Smooth muscle cell (in vitro differentiated cells): ENCODE measurements at regions not wholly inside any gene's neighbourhood (a gene's known extent, or its start where the extent isn't known, plus 50 kb on each side); places are given as distances from the start of the nearest gene placed in this dataset.

Experiments
- DNase-seq: peaks from one replicate; lab custom pipeline; 2025; ENCODE audit not compliant: unreplicated experiment; lab: John Stamatoyannopoulos, UW
- H2AFZ ChIP-seq: fragments of 200-600 bp; sonication (generic); 2 replicates; pipeline ENCODE4 v1.6.0; 2016; ENCODE audit warnings: antibody characterized with exemption, low read depth, mild to moderate bottlenecking
- H3F3A ChIP-seq: fragments of 200-600 bp; sonication (generic); 2 replicates; pipeline ENCODE4 v1.6.0; 2017; ENCODE audit warnings: antibody characterized with exemption, low read depth
- H3K27ac ChIP-seq: fragments of 200-600 bp; sonication (generic); 2 replicates; pipeline ENCODE4 v1.5.1; 2016; ENCODE audit warnings: low read depth, mild to moderate bottlenecking
- H3K27me3 ChIP-seq: fragments of 200-600 bp; sonication (generic); 2 replicates; pipeline ENCODE4 v1.6.1; 2016; ENCODE audit warnings: low read depth, mild to moderate bottlenecking
- H3K36me3 ChIP-seq: fragments of 200-600 bp; sonication (generic); 2 replicates; pipeline ENCODE4 v1.5.1; 2016; ENCODE audit warnings: low read depth
- H3K4me1 ChIP-seq: fragments of 200-600 bp; sonication (generic); 2 replicates; pipeline ENCODE4 v1.5.1; 2016; ENCODE audit warnings: low read depth
- H3K4me2 ChIP-seq: fragments of 200-600 bp; sonication (generic); 2 replicates; pipeline ENCODE4 v1.6.0; 2016; ENCODE audit warnings: mild to moderate bottlenecking
- H3K4me3 ChIP-seq: fragments of 200-600 bp; sonication (generic); 2 replicates; pipeline ENCODE4 v1.5.1; 2016; ENCODE audit warnings: mild to moderate bottlenecking
- H3K79me2 ChIP-seq: fragments of 200-600 bp; sonication (generic); 2 replicates; pipeline ENCODE4 v1.6.0; 2016; ENCODE audit warnings: low read depth, mild to moderate bottlenecking
- H3K9ac ChIP-seq: fragments of 200-600 bp; sonication (generic); 2 replicates; pipeline ENCODE4 v1.6.0; 2016; ENCODE audit warnings: low read depth
- H3K9me3 ChIP-seq: fragments of 200-600 bp; sonication (generic); replicated peaks from 2 replicates; pipeline ENCODE4 v1.5.1; 2016; ENCODE audit warnings: low read depth
- H4K20me1 ChIP-seq: fragments of 200-600 bp; sonication (generic); 2 replicates; pipeline ENCODE4 v1.6.0; 2016; ENCODE audit warnings: low read depth
- CTCF ChIP-seq: fragments of 200-600 bp; sonication (generic); IDR thresholded peaks from 2 replicates; pipeline ENCODE4 v1.5.1; 2017; ENCODE audit warnings: borderline replicate concordance, mild to moderate bottlenecking, antibody characterized with exemption; ENCODE audit not compliant: insufficient read depth, poor library complexity, severe bottlenecking
- WGBS: methylation state at CpG from one replicate; pipeline ENCODE4 v1.1.7; 2016; ENCODE audit warnings: low lambda C conversion rate; 5-methylcytosine and 5-hydroxymethylcytosine counted together

DNA sequence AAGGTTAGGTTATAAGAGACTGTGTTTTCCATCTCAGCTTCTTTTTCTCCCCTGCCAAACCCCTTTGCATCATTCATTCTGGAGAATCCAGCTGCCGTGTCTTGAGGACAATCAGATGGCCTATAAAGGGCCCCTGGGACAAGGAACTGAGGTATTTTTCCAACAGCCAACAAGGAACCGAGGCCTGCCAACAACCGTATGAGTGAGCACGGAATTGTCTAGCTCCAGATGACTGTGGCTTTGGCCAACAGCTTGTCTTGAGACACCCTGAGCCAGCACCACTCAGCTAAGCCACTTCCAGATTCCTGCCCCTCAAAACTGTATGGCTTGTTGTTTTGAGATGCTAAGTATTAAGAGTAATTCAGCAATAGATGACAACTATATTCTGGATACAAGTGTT is 433.7 kb upstream of the HSF2 start:
- TF ChIP-seq CTCF: no peak
- Histone ChIP-seq H2AFZ (no peak overlapping the region), H3K9ac (no peak overlapping the region), H4K20me1 (no peaks in the 10 kb centered on the region), H3K27ac (no peak overlapping the region), H3K4me3 (no peak overlapping the region), H3K27me3 (no peaks in the 10 kb centered on the region), H3K9me3 (no peaks in the 10 kb centered on the region), H3K4me2 (no peak overlapping the region), H3K4me1 (no peaks in the 10 kb centered on the region), H3K79me2 (no peaks in the 10 kb centered on the region), H3F3A (no peaks in the 10 kb centered on the region), H3K36me3 (no peaks in the 10 kb centered on the region)
- no peak for DNase-seq
- 97% methylated on average over 4 of the region's 4 CpGs for WGBS

GRCh38 chr6:121967631-121968030 is 431.8 kb upstream of the HSF2 start:
- Histone ChIP-seq H3K79me2 (no peaks in the 10 kb centered on the region), H3K4me2 (no peak overlapping the region), H3K27ac (no peak overlapping the region), H3K27me3 (no peaks in the 10 kb centered on the region), H3K9ac (no peak overlapping the region), H2AFZ (peak overlapping the region; percentile 26), H3K4me3 (no peak overlapping the region), H3K36me3 (no peaks in the 10 kb centered on the region), H3F3A (no peaks in the 10 kb centered on the region), H4K20me1 (no peaks in the 10 kb centered on the region), H3K4me1 (no peaks in the 10 kb centered on the region), H3K9me3 (no peaks in the 10 kb centered on the region)
- TF ChIP-seq CTCF: no peak
- WGBS: 82% methylated on average over 2 of the region's 2 CpGs
- no peak for DNase-seq

DNA sequence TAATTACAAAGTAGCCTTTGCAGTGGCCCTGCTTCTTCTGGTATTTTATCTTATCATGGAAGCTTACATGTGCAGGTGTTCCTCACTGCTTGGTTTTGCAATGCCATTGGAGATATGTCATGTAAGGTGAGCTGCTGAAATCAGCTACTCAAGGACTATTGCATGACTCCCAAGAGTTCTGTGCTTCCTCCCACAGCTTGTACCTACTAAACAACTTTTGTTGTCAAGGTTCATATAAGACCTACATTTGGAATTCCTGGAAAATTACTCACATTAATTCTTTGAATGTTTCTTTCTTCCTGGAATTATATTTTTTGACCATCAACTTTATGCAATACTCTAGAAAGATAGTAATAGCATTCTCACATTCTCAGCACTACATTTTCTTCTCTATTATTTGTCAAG is 427.5 kb upstream of the HSF2 start:
- no peak for TF ChIP-seq CTCF
- Histone ChIP-seq H4K20me1 (no peaks in the 10 kb centered on the region), H3K27ac (no peak overlapping the region), H3K36me3 (no peaks in the 10 kb centered on the region), H3F3A (no peaks in the 10 kb centered on the region), H3K9me3 (peaks cover 4% of the 10 kb centered on the region), H3K9ac (no peak overlapping the region), H3K4me2 (no peak overlapping the region), H3K27me3 (no peaks in the 10 kb centered on the region), H3K79me2 (no peaks in the 10 kb centered on the region), H2AFZ (no peak overlapping the region), H3K4me3 (no peak overlapping the region), H3K4me1 (no peaks in the 10 kb centered on the region)
- no peak for DNase-seq

GRCh38 chr6:121984956-121985355 is 414.5 kb upstream of the HSF2 start:
- Histone ChIP-seq H3K79me2 (no peaks in the 10 kb centered on the region), H3K36me3 (no peaks in the 10 kb centered on the region), H3K4me3 (no peak overlapping the region), H4K20me1 (no peaks in the 10 kb centered on the region), H3K27me3 (no peaks in the 10 kb centered on the region), H3K9ac (no peak overlapping the region), H3K4me1 (no peaks in the 10 kb centered on the region), H2AFZ (no peak overlapping the region), H3F3A (no peaks in the 10 kb centered on the region), H3K9me3 (no peaks in the 10 kb centered on the region), H3K27ac (no peak overlapping the region), H3K4me2 (no peak overlapping the region)
- no peak for TF ChIP-seq CTCF
- no peak for DNase-seq
- WGBS: 83% methylated on average over 3 of the region's 3 CpGs
